LNCAP (cell line): ENCODE measurements at regions not wholly inside any gene's neighbourhood (a gene's known extent, or its start where the extent isn't known, plus 50 kb on each side); places are given as distances from the start of the nearest gene placed in this dataset.

Experiments
- CTCF ChIP-seq: fragments of 450-650 bp; IDR thresholded peaks from 2 replicates; pipeline ENCODE4 v1.5.1; 2017; ENCODE audit warnings: mild to moderate bottlenecking

- no peak for TF ChIP-seq CTCF
Measured at GRCh38 chr4:37517326-37517725, 168.8 kb downstream of the RELL1 start.

GRCh38 chr4:37516057-37516775 is 170.0 kb downstream of the RELL1 start:
- no peak for TF ChIP-seq CTCF

GRCh38 chr4:37510626-37511025 is 175.6 kb downstream of the RELL1 start:
- TF ChIP-seq CTCF = no peak

GRCh38 chr4:37503261-37503660 is 182.9 kb downstream of the RELL1 start:
- no peak for TF ChIP-seq CTCF

DNA sequence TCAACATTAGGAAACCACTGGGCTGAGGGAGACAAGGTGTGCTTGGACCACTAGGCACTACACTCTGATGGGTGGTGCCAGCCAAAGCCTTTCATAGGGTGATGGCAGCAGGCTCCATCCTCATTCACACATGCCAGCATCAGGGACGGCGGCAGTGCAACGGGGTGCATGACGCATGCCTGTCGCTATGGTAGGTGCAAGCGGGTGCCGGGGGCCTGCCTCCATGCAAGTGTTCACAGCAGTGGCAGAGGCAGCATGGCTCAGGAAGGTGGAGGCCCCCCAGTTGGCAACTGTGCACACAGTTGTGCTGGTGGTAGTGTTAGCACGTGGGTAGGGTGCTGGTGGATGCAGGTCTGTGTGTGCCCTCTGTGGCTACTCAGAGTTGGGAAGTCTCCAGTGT is 184.1 kb downstream of the RELL1 start:
- TF ChIP-seq CTCF = no peak
